Endothelial cell of umbilical vein (primary cell): ENCODE measurements at regions not wholly inside any gene's neighbourhood (a gene's known extent, or its start where the extent isn't known, plus 50 kb on each side); places are given as distances from the start of the nearest gene placed in this dataset.

Experiments used
- BruUV-seq: library from RNA; stranded (reverse); fragments of 400-500 nt; replicated peaks from 2 replicates; lab custom pipeline; 2021; lab: Mats Ljungman, UMichigan
- CTCF ChIA-PET: fragments of 300-600, 350-600 bp; sonication (Branson Sonifier 250); formaldehyde crosslinking; loops from one replicate; lab custom pipeline; 2021; ENCODE audit warnings: antibody characterized with exemption, inconsistent platforms; lab: Charles Lee
- POLR2A ChIA-PET: fragments of 300-600, 350-600 bp; sonication (Branson Sonifier 250); formaldehyde crosslinking; loops from one replicate; lab custom pipeline; 2021; ENCODE audit warnings: antibody characterized with exemption, inconsistent platforms; lab: Charles Lee
- DNase-seq: peaks from one replicate; pipeline ENCODE4 v3.0.0-alpha.2; 2011; ENCODE audit warnings: low read depth, low spot score
- FAIRE-seq: peaks from 2 replicates; lab custom pipeline; 2011; peaks lifted over from hg19 to GRCh38; lab: Jason Lieb, UNC
- H2AFZ ChIP-seq: 2 replicates; pipeline ENCODE4 v1.6.0; 2012; ENCODE audit warnings: low read depth, low read length, control low read depth, inconsistent platforms
- H3K27ac ChIP-seq: 2 replicates; pipeline ENCODE4 v1.5.1; 2011; ENCODE audit warnings: low read depth, mild to moderate bottlenecking, control low read depth, low read length, moderate library complexity; ENCODE audit not compliant: insufficient read depth
- H3K27me3 ChIP-seq, 2 experiments: 2 replicates each; pipeline versions ENCODE4 v1.6.0 to v1.6.1; 2011; ENCODE audit warnings: low read length in 2 of 2, mixed read lengths in 1 of 2; ENCODE audit not compliant: control insufficient read depth in 2 of 2, insufficient read depth in 2 of 2
- H3K36me3 ChIP-seq, 2 experiments: 2 replicates in 1 of 2; 3 replicates in 1 of 2; pipeline ENCODE4 v1.5.1; 2011; ENCODE audit warnings: low read length in 2 of 2, mild to moderate bottlenecking in 1 of 2, moderate library complexity in 1 of 2; ENCODE audit not compliant: control insufficient read depth in 2 of 2, insufficient read depth in 2 of 2; ENCODE audit errors: extremely low read depth in 1 of 2
- H3K4me1 ChIP-seq: 3 replicates; pipeline ENCODE4 v1.5.1; 2011; ENCODE audit warnings: mild to moderate bottlenecking, low read length; ENCODE audit not compliant: control insufficient read depth, insufficient read depth; ENCODE audit errors: extremely low read depth
- H3K4me2 ChIP-seq: 2 replicates; pipeline ENCODE4 v1.6.1; 2011; ENCODE audit warnings: low read length, control low read depth, mixed read lengths; ENCODE audit not compliant: insufficient read depth
- H3K4me3 ChIP-seq, 3 experiments: fragments of 200-600 bp in 1 of 3; sonication (generic), shearing (Covaris generic) in 1 of 3; replicated peaks in 1 of 3; 2 replicates each; pipeline ENCODE4 v1.5.1; 2011 to 2016; ENCODE audit warnings: control low read depth in 3 of 3, low read length in 3 of 3, mild to moderate bottlenecking in 2 of 3, inconsistent platforms in 1 of 3, low read depth in 1 of 3, moderate library complexity in 1 of 3; ENCODE audit not compliant: insufficient read depth in 1 of 3
- H3K79me2 ChIP-seq: 2 replicates; pipeline ENCODE4 v1.6.0; 2012; ENCODE audit warnings: low read length, inconsistent platforms; ENCODE audit not compliant: control insufficient read depth, insufficient read depth
- H3K9ac ChIP-seq: replicated peaks from 2 replicates; pipeline ENCODE3; 2011; ENCODE audit warnings: low read length, control low read depth; ENCODE audit not compliant: insufficient read depth; ENCODE audit errors: extremely low read depth
- H3K9me1 ChIP-seq: replicated peaks from 3 replicates; pipeline ENCODE4 v1.6.0; 2011; ENCODE audit warnings: mild to moderate bottlenecking, low read length; ENCODE audit not compliant: control insufficient read depth, insufficient read depth; ENCODE audit errors: extremely low read depth
- H3K9me3 ChIP-seq: replicated peaks from 2 replicates; pipeline ENCODE4 v1.5.1; 2012; ENCODE audit warnings: low read length, inconsistent platforms; ENCODE audit not compliant: control insufficient read depth, insufficient read depth
- H4K20me1 ChIP-seq: replicated peaks from 2 replicates; pipeline ENCODE3; 2011; ENCODE audit warnings: mild to moderate bottlenecking, low read length; ENCODE audit not compliant: control insufficient read depth, insufficient read depth; ENCODE audit errors: extremely low read depth
- CTCF ChIP-seq, 2 donors: IDR thresholded peaks; 1 replicate in 1 of 2; 2 replicates in 1 of 2; pipeline ENCODE4 v1.5.1; 2011; ENCODE audit warnings: low read length in 2 of 2, mild to moderate bottlenecking in 2 of 2, moderate library complexity in 2 of 2, control low read depth in 1 of 2, inconsistent platforms in 1 of 2, low read depth in 1 of 2; ENCODE audit not compliant: insufficient read depth in 1 of 2; ENCODE audit errors: extremely low read depth in 1 of 2
- EZH2 ChIP-seq: IDR thresholded peaks from 2 replicates; pipeline ENCODE4 v1.6.1; 2012; ENCODE audit warnings: borderline replicate concordance, low read depth, mild to moderate bottlenecking, moderate library complexity, low read length, inconsistent platforms; ENCODE audit not compliant: severe bottlenecking
- FOS ChIP-seq: IDR thresholded peaks from 2 replicates; pipeline ENCODE4 v1.6.1; 2011; ENCODE audit warnings: mild to moderate bottlenecking, low read length, moderate library complexity, borderline replicate concordance; ENCODE audit not compliant: insufficient read depth
- GATA2 ChIP-seq: IDR thresholded peaks from 2 replicates; pipeline ENCODE4 v1.7.0; 2011; ENCODE audit warnings: low read depth, mild to moderate bottlenecking, moderate library complexity, mixed read lengths, low read length; ENCODE audit not compliant: insufficient read length, insufficient read depth
- JUN ChIP-seq: IDR thresholded peaks from 2 replicates; pipeline ENCODE4 v1.6.1; 2011; ENCODE audit warnings: borderline replicate concordance, low read depth; ENCODE audit not compliant: insufficient read length, insufficient read depth
- MAX ChIP-seq: IDR thresholded peaks from 2 replicates; pipeline ENCODE4 v1.6.1; 2011; ENCODE audit not compliant: insufficient read depth, insufficient read length
- MYC ChIP-seq: IDR thresholded peaks from one replicate; pipeline ENCODE4 v1.6.1; 2011; ENCODE audit warnings: mild to moderate bottlenecking, low read depth, low read length
- POLR2A ChIP-seq: IDR thresholded peaks from 2 replicates; pipeline ENCODE4 v1.6.1; 2012; ENCODE audit warnings: low read depth, mild to moderate bottlenecking, control low read depth, low read length
- POLR2AphosphoS5 ChIP-seq: IDR thresholded peaks from 2 replicates; pipeline ENCODE4 v1.6.1; 2012; ENCODE audit warnings: low read depth, mild to moderate bottlenecking, control low read depth, low read length, moderate library complexity; ENCODE audit not compliant: insufficient read depth
- dilution Hi-C: fragments of 300-500 bp; cut with MboI; formaldehyde crosslinking; loops from one replicate; pipeline ENCODE4 v1.15.0; 2019; ENCODE audit warnings: low sequenced_read_pairs; ENCODE audit not compliant: extremely low pct_ligation_motif_present
- intact Hi-C: fragments of 100-400 bp; cut with micrococcal nuclease; formaldehyde crosslinking; loops from one replicate; pipeline ENCODE4 v1.10.0; 2022

- no peaks in the 10 kb centered on the region for H3K9me1 ChIP-seq
- no peaks in the 10 kb centered on the region for H3K27me3 ChIP-seq
- H3K79me2 ChIP-seq, result no peaks in the 10 kb centered on the region
- DNase-seq, result no peak
- ChIA-PET CTCF (interaction anchor here (0.7 kb wide), 1 partner anchor 17 kb away, joined by 3 read pairs; no protein-coding TSS in a partner anchor), POLR2A (interaction anchor here (0.6 kb wide), 1 partner anchor 126 kb away, joined by 3 read pairs; no protein-coding TSS in a partner anchor)
- FAIRE-seq, result no peak
- H3K9ac ChIP-seq, result no peak overlapping the region
- intact Hi-C loops, result no loop called here
- dilution Hi-C loops, result no loop called here
- no peaks in the 10 kb centered on the region for H3K4me1 ChIP-seq
- H3K36me3 ChIP-seq, result no peaks in the 10 kb centered on the region
- no peak overlapping the region for H2AFZ ChIP-seq
- BruUV-seq, result no TSS peak
- no peak overlapping the region for H3K4me2 ChIP-seq
- no peaks in the 10 kb centered on the region for H4K20me1 ChIP-seq
- no peaks in the 10 kb centered on the region for H3K9me3 ChIP-seq
- TF ChIP-seq POLR2AphosphoS5 (no peak), JUN (no peak), CTCF (IDR thresholded peaks at IDR 0.05; ENCODE audit: extremely low read depth in 1 of 2, insufficient read depth in 1 of 2, low read depth in 1 of 2, low read length in 2 of 2) (no peak), MYC (no peak), FOS (no peak), GATA2 (no peak), MAX (no peak), POLR2A (no peak), EZH2 (no peak)
- no peak overlapping the region for H3K27ac ChIP-seq
- no peak overlapping the region for H3K4me3 ChIP-seq
These were observed 690.4 kb upstream of the NRP1 start for GRCh38 chr10:34024693-34025425.
